ENCODE measurements at regions not wholly inside any gene's neighbourhood (a gene's known extent, or its start where the extent isn't known, plus 50 kb on each side); places are given as distances from the start of the nearest gene placed in this dataset.
"Not testable (repeated sequence)": the region's sequence is repeated elsewhere in the genome, so short reads cannot be mapped to it uniquely, and the experiment has no call there.

- no peak for DNase-seq
Measured at GRCh38 chr13:64617231-64617630, 2612.9 kb downstream of the PCDH9 start.

GRCh38 chr13:64591971-64592370 is 2638.2 kb downstream of the PCDH9 start:
- no peak for DNase-seq

GRCh38 chr13:64579331-64579730 is 2650.8 kb downstream of the PCDH9 start:
- DNase-seq = no peak

GRCh38 chr13:64568748-64569147 is 2661.4 kb downstream of the PCDH9 start:
- DNase-seq = no peak

GRCh38 chr13:64558031-64558430 is 2672.1 kb downstream of the PCDH9 start:
- not testable (repeated sequence) for DNase-seq

GRCh38 chr13:64556376-64556775 is 2673.8 kb downstream of the PCDH9 start:
- no peak for DNase-seq

GRCh38 chr13:64553411-64554129 is 2676.6 kb downstream of the PCDH9 start:
- no peak for DNase-seq

GRCh38 chr13:64551755-64552154 is 2678.4 kb downstream of the PCDH9 start:
- DNase-seq = no peak

- no peak for DNase-seq
Measured at GRCh38 chr13:64546371-64546770, 2683.8 kb downstream of the PCDH9 start.

- no peak for DNase-seq
Measured at GRCh38 chr13:64540976-64541375, 2689.2 kb downstream of the PCDH9 start.

- DNase-seq = no peak
Measured at GRCh38 chr13:64540468-64540867, 2689.7 kb downstream of the PCDH9 start.

- DNase-seq = no peak
Measured at GRCh38 chr13:64538711-64539110, 2691.4 kb downstream of the PCDH9 start.

GRCh38 chr13:64534302-64534701 is 2695.8 kb downstream of the PCDH9 start:
- no peak for DNase-seq

- no peak for DNase-seq
Measured at GRCh38 chr13:64531400-64531799, 2698.7 kb downstream of the PCDH9 start.

GRCh38 chr13:64529874-64530485 is 2700.2 kb downstream of the PCDH9 start:
- no peak for DNase-seq

GRCh38 chr13:64528838-64529237 is 2701.3 kb downstream of the PCDH9 start:
- DNase-seq = no peak

GRCh38 chr13:64527561-64527960 is 2702.6 kb downstream of the PCDH9 start:
- no peak for DNase-seq

- no peak for DNase-seq
Measured at GRCh38 chr13:64525687-64526086, 2704.4 kb downstream of the PCDH9 start.

GRCh38 chr13:64510747-64511146 is 2719.4 kb downstream of the PCDH9 start:
- DNase-seq = no peak

- no peak for DNase-seq
Measured at GRCh38 chr13:64506246-64506645, 2723.9 kb downstream of the PCDH9 start.

- DNase-seq = no peak
Measured at GRCh38 chr13:64505336-64505910, 2724.7 kb downstream of the PCDH9 start.

- no peak for DNase-seq
Measured at GRCh38 chr13:64488731-64489130, 2741.4 kb downstream of the PCDH9 start.

- DNase-seq = no peak
Measured at GRCh38 chr13:64482373-64482772, 2747.8 kb downstream of the PCDH9 start.

GRCh38 chr13:64480672-64481071 is 2749.5 kb downstream of the PCDH9 start:
- DNase-seq = no peak
